BLaER1 treated with 17β-estradiol and CSF1 and Interleukin-3, amounts not matched to agents 10 nM and 100 nM (cell line): ENCODE measurements at regions not wholly inside any gene's neighbourhood (a gene's known extent, or its start where the extent isn't known, plus 50 kb on each side); places are given as distances from the start of the nearest gene placed in this dataset.

ENCODE experiments used
- H3K27ac ChIP-seq, 11 experiments: shearing (Covaris generic); formaldehyde crosslinking; 2 replicates each; pipeline ENCODE4 v1.8.1; 2022
- H3K27me3 ChIP-seq, 11 experiments: shearing (Covaris generic); formaldehyde crosslinking; 2 replicates each; pipeline ENCODE4 v1.8.1; 2022
- H3K36me3 ChIP-seq, 11 experiments: shearing (Covaris generic); formaldehyde crosslinking; 2 replicates each; pipeline ENCODE4 v1.8.1; 2022
- H3K4me1 ChIP-seq, 10 experiments: shearing (Covaris generic); formaldehyde crosslinking; 2 replicates each; pipeline ENCODE4 v1.8.1; 2022
- H3K4me2 ChIP-seq, 11 experiments: shearing (Covaris generic); formaldehyde crosslinking; 2 replicates each; pipeline ENCODE4 v1.8.1; 2022
- H3K4me3 ChIP-seq, 10 experiments: shearing (Covaris generic); formaldehyde crosslinking; 2 replicates each; pipeline ENCODE4 v1.8.1; 2022
- H3K9ac ChIP-seq, 11 experiments: shearing (Covaris generic); formaldehyde crosslinking; 2 replicates each; pipeline ENCODE4 v1.8.1; 2022
- H3K9me3 ChIP-seq, 11 experiments: shearing (Covaris generic); formaldehyde crosslinking; replicated peaks in 1 of 11; 2 replicates each; pipeline ENCODE4 v1.8.1; 2022
- H4K20me1 ChIP-seq, 11 experiments: shearing (Covaris generic); formaldehyde crosslinking; 2 replicates each; pipeline ENCODE4 v1.8.1; 2022
- Cebpa-rat ChIP-seq, 11 experiments: shearing (Covaris generic); IDR thresholded peaks; 2 replicates each; pipeline ENCODE4 v1.8.1; 2022

GRCh38 chr5:163373436-163374084 is 63.8 kb upstream of the CCNG1 start:
- no peak overlapping the region for H3K4me3 ChIP-seq
- H3K27ac ChIP-seq: no peak overlapping the region
- H4K20me1 ChIP-seq: no peaks in the 10 kb centered on the region; a peak in 1 of 22 replicates
- no peaks in the 10 kb centered on the region for H3K4me1 ChIP-seq
- H3K36me3 ChIP-seq: no peaks in the 10 kb centered on the region
- no peak for TF ChIP-seq Cebpa-rat (IDR thresholded peaks at IDR 0.05)
- H3K9ac ChIP-seq: no peak overlapping the region
- H3K9me3 ChIP-seq: no peaks in the 10 kb centered on the region; a peak in 1 of 22 replicates
- no peak overlapping the region for H3K4me2 ChIP-seq
- H3K27me3 ChIP-seq: no peaks in the 10 kb centered on the region

GRCh38 chr5:163377982-163378381 is 59.4 kb upstream of the CCNG1 start:
- H3K4me2 ChIP-seq: no peak overlapping the region
- no peak overlapping the region for H3K9ac ChIP-seq
- no peaks in the 10 kb centered on the region for H3K36me3 ChIP-seq
- H3K4me3 ChIP-seq: no peak overlapping the region
- H3K9me3 ChIP-seq: peaks cover 0 to 4% (median 0%) of the 10 kb centered on the region in 11 experiments; a peak in 1 of 22 replicates
- no peaks in the 10 kb centered on the region; a peak in 1 of 22 replicates for H4K20me1 ChIP-seq
- H3K27me3 ChIP-seq: no peaks in the 10 kb centered on the region
- no peak for TF ChIP-seq Cebpa-rat (IDR thresholded peaks at IDR 0.05)
- H3K27ac ChIP-seq: no peak overlapping the region
- H3K4me1 ChIP-seq: no peaks in the 10 kb centered on the region

DNA sequence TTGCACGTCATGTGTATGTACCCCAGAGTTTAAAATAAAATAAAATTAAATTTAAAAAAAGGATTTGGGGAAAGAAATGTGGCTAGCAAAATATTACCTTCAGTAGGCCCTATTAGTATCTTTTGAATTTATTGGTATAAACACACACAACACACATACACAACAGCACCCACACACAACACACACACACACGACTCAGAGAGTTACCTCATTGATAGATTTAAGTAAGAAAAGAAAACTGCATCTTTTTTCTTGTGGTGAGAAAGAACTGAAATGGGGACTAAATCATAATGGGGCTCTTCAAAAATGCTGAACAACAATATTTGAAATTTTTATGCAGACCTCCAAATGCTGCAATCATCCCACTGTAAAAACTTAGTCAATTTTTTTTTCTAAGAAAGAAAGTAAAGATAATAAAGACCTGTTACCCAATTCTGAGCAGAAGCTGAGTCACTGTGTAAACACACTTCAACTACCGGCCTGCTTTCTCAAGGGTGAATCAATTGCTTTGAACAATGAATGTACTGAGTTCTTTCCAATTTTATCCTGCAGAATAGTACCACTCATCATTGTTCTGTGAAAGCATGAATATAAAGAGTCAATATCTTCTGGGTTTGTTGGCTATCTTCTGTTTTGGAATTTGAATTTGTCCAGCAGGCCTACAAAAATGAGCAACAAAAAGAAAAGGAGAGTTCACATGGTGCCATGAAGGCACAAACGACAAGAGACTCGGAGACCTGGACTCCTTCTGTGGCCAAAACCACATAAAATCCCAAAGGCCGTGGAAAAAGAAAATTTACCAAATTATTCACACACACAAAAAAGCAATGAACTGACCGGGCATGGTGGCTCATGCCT is 57.9 kb upstream of the CCNG1 start:
- Histone ChIP-seq H3K27me3 (no peaks in the 10 kb centered on the region), H3K9ac (no peak overlapping the region), H3K36me3 (no peaks in the 10 kb centered on the region), H3K9me3 (peaks cover 0 to 6% (median 0%) of the 10 kb centered on the region in 11 experiments; a peak in 1 of 22 replicates), H3K4me1 (no peaks in the 10 kb centered on the region), H4K20me1 (no peaks in the 10 kb centered on the region; a peak in 1 of 22 replicates), H3K4me3 (no peak overlapping the region), H3K27ac (no peak overlapping the region), H3K4me2 (no peak overlapping the region)
- no peak for TF ChIP-seq Cebpa-rat (IDR thresholded peaks at IDR 0.05)

- H3K27me3 ChIP-seq: no peaks in the 10 kb centered on the region
- no peaks in the 10 kb centered on the region; a peak in 1 of 22 replicates for H4K20me1 ChIP-seq
- H3K4me3 ChIP-seq: no peak overlapping the region
- H3K27ac ChIP-seq: no peak overlapping the region
- H3K4me1 ChIP-seq: no peaks in the 10 kb centered on the region
- H3K4me2 ChIP-seq: no peak overlapping the region
- H3K9me3 ChIP-seq: peaks cover 0 to 6% (median 0%) of the 10 kb centered on the region in 11 experiments; a peak in 4 of 22 replicates
- no peak for TF ChIP-seq Cebpa-rat (IDR thresholded peaks at IDR 0.05)
- no peaks in the 10 kb centered on the region for H3K36me3 ChIP-seq
- H3K9ac ChIP-seq: no peak overlapping the region
Measured at GRCh38 chr5:163381832-163382231, 55.6 kb upstream of the CCNG1 start.

- H3K4me1 ChIP-seq: no peaks in the 10 kb centered on the region
- no peak overlapping the region for H3K4me3 ChIP-seq
- no peaks in the 10 kb centered on the region for H4K20me1 ChIP-seq
- TF ChIP-seq Cebpa-rat (IDR thresholded peaks at IDR 0.05): no peak
- H3K9me3 ChIP-seq: peaks cover 2 to 26% (median 14%) of the 10 kb centered on the region in 11 experiments; a peak in 15 of 22 replicates
- no peak overlapping the region for H3K9ac ChIP-seq
- no peaks in the 10 kb centered on the region for H3K36me3 ChIP-seq
- no peak overlapping the region for H3K4me2 ChIP-seq
- H3K27ac ChIP-seq: no peak overlapping the region
- no peaks in the 10 kb centered on the region for H3K27me3 ChIP-seq
Measured at GRCh38 chr5:163383754-163384153, 53.6 kb upstream of the CCNG1 start.

- TF ChIP-seq Cebpa-rat (IDR thresholded peaks at IDR 0.05): no peak
- Histone ChIP-seq H3K4me3 (no peak overlapping the region), H4K20me1 (no peaks in the 10 kb centered on the region), H3K4me1 (no peaks in the 10 kb centered on the region), H3K27ac (no peak overlapping the region), H3K9me3 (peaks cover 2 to 35% (median 14%) of the 10 kb centered on the region in 11 experiments; a peak in 15 of 22 replicates), H3K4me2 (no peak overlapping the region), H3K36me3 (no peaks in the 10 kb centered on the region), H3K27me3 (no peaks in the 10 kb centered on the region), H3K9ac (no peak overlapping the region)
Measured at GRCh38 chr5:163384669-163385068, 52.7 kb upstream of the CCNG1 start.

GRCh38 chr5:163385271-163385670 is 52.1 kb upstream of the CCNG1 start:
- Histone ChIP-seq H3K4me3 (no peak overlapping the region), H3K27ac (no peak overlapping the region)

GRCh38 chr5:163385824-163386223 is 51.6 kb upstream of the CCNG1 start:
- no peak overlapping the region for H3K9ac ChIP-seq
- H3K4me1 ChIP-seq: no peaks in the 10 kb centered on the region
- H3K4me2 ChIP-seq: no peak overlapping the region

More at GRCh38 chr5:163385271-163385670, 52.1 kb upstream of the CCNG1 start:
- TF ChIP-seq Cebpa-rat (IDR thresholded peaks at IDR 0.05): no peak
- Histone ChIP-seq H3K27me3 (no peaks in the 10 kb centered on the region), H3K36me3 (no peaks in the 10 kb centered on the region), H3K4me1 (no peaks in the 10 kb centered on the region), H3K9me3 (peaks cover 4 to 39% (median 15%) of the 10 kb centered on the region in 11 experiments; a peak in 17 of 22 replicates), H4K20me1 (no peaks in the 10 kb centered on the region), H3K4me2 (no peak overlapping the region), H3K9ac (no peak overlapping the region)

GRCh38 chr5:163386352-163386751 is 51.0 kb upstream of the CCNG1 start:
- Histone ChIP-seq H3K36me3 (no peaks in the 10 kb centered on the region), H3K9me3 (peaks cover 7 to 50% (median 19%) of the 10 kb centered on the region in 11 experiments; a peak in 18 of 22 replicates), H4K20me1 (no peaks in the 10 kb centered on the region), H3K4me1 (no peaks in the 10 kb centered on the region), H3K27me3 (no peaks in the 10 kb centered on the region), H3K4me2 (no peak overlapping the region), H3K4me3 (no peak overlapping the region), H3K9ac (no peak overlapping the region), H3K27ac (no peak overlapping the region)
- TF ChIP-seq Cebpa-rat (IDR thresholded peaks at IDR 0.05): 0 out of 22 replicates have a peak, but pooled peaks of 1 of the 11 experiments have one; percentile 13

More at GRCh38 chr5:163385824-163386223, 51.6 kb upstream of the CCNG1 start:
- Histone ChIP-seq H4K20me1 (no peaks in the 10 kb centered on the region), H3K4me3 (no peak overlapping the region), H3K27ac (no peak overlapping the region), H3K27me3 (no peaks in the 10 kb centered on the region), H3K9me3 (peaks cover 7 to 45% (median 17%) of the 10 kb centered on the region in 11 experiments; a peak in 17 of 22 replicates), H3K36me3 (no peaks in the 10 kb centered on the region)
- no peak for TF ChIP-seq Cebpa-rat (IDR thresholded peaks at IDR 0.05)
